Thyroid gland (tissue), 4 donors: ENCODE measurements at regions not wholly inside any gene's neighbourhood (a gene's known extent, or its start where the extent isn't known, plus 50 kb on each side); places are given as distances from the start of the nearest gene placed in this dataset.

Experiments used
- DNase-seq, 2 donors: peaks; one replicate each; pipeline ENCODE4 v3.0.0-alpha.2; 2019
- H3K27ac ChIP-seq, 3 donors: fragments of 200-600 bp; sonication (generic); 1 replicate in 2 of 3; 2 replicates in 1 of 3; pipeline ENCODE4 v1.5.1; 2016 to 2019; ENCODE audit warnings: mild to moderate bottlenecking in 1 of 3, moderate library complexity in 1 of 3
- H3K27me3 ChIP-seq: fragments of 200-600 bp; sonication (generic); one replicate; pipeline ENCODE4 v1.5.1; 2019
- H3K36me3 ChIP-seq, 2 donors: fragments of 200-600 bp; sonication (generic); one replicate each; pipeline ENCODE4 v1.5.1; 2016 to 2019
- H3K4me1 ChIP-seq, 2 donors: fragments of 200-600 bp; sonication (generic); one replicate each; pipeline ENCODE4 v1.5.1; 2017 to 2019
- H3K4me3 ChIP-seq, 3 donors: fragments of 200-600 bp; sonication (generic); replicated peaks in 1 of 3; 1 replicate in 2 of 3; 2 replicates in 1 of 3; pipeline ENCODE4 v1.5.1; 2016; ENCODE audit warnings: mild to moderate bottlenecking in 1 of 3
- H3K9me3 ChIP-seq: fragments of 200-600 bp; sonication (generic); one replicate; pipeline ENCODE4 v1.5.1; 2017
- POLR2A ChIP-seq, 2 donors: fragments of 450-650 bp; IDR thresholded peaks; one replicate each; pipeline ENCODE4 v1.6.1; 2017; ENCODE audit warnings: antibody characterized with exemption in 2 of 2, mild to moderate bottlenecking in 2 of 2, moderate library complexity in 1 of 2
- WGBS, 2 donors: methylation state at CpG; one replicate each; pipeline ENCODE4 v1.1.5; 2017; 5-methylcytosine and 5-hydroxymethylcytosine counted together
- intact Hi-C: fragments of 100-400 bp; cut with DNase I; formaldehyde crosslinking; loops from one replicate; pipeline ENCODE4 v1.15.1; 2023
- TF ChIP-seq, protein P1 (sequence below), 6 experiments: fragments of 200-600 bp in 3 of 6; fragments of 450-650 bp in 3 of 6; sonication (generic) in 3 of 6; IDR thresholded peaks; one replicate each; pipeline ENCODE4 v1.5.1; 2016 to 2019; ENCODE audit warnings: antibody characterized with exemption in 6 of 6, mild to moderate bottlenecking in 2 of 6, inconsistent platforms in 1 of 6, moderate library complexity in 1 of 6

DNA sequence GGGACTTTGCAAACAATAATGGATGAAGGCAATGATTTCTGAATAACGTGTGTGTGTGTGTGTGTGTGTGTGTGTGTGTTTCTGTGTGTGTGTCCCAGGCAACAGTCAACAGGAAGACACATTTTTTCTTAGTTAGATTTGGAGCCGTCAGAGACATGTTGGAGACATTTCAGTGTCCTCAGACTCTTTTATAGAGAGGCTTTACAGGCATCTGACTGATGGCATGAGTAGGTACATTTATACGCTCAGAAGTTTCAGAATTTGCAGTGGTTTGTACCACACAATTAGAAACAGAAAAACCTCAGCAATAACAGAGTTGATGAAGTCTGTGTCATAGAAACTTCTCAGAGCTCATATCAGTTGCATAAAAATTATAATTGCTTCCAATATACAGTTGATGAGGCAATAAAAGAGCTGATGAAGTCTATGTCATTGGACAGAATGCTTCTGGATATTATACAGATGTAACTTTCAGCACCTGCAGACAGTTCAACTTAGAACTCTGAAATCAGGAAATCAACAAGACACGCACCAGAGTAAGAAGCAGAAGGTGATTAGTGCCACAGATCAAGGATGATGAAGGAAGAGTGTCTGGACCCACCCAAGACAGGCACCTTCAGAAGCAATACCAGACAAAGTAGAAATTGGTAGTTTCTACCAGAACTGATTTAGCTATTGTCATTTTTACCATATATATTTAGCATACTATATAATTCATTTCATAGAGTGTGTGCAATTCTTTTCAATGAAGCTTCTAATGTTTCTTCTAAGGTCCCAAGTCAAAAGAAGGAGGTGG is 104.5 kb upstream of the LYZL1 start:
- WGBS, 2 donors, result 72 to 83% methylated on average over 4 of the region's 4 CpGs

DNA sequence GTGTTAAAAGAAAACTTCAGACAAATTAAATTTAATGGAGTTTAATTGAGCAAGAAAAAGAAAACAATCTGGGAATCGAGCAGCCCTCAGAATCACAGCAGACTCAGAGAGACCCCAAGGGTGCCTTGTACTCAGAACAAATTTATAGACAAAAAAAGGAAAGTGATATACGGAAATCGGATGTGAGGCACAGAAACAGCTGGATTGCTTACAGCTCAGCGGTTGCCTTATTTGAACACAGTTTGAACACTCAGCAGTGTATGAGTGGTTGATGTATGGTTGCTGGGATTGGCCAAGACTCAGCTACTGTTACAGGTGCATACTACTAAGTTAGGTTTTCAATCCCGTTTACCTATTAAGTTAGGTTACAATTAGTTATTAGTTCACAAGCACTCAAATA is 103.8 kb upstream of the LYZL1 start:
- Histone ChIP-seq H3K4me3 (no peak overlapping the region), H3K4me1 (no peaks in the 10 kb centered on the region), H3K27me3 (no peaks in the 10 kb centered on the region), H3K36me3 (no peaks in the 10 kb centered on the region), H3K27ac (no peak overlapping the region), H3K9me3 (no peaks in the 10 kb centered on the region)
- 80 to 82% methylated on average over 5 of the region's 5 CpGs for WGBS, 2 donors
- TF ChIP-seq, protein P1, sequence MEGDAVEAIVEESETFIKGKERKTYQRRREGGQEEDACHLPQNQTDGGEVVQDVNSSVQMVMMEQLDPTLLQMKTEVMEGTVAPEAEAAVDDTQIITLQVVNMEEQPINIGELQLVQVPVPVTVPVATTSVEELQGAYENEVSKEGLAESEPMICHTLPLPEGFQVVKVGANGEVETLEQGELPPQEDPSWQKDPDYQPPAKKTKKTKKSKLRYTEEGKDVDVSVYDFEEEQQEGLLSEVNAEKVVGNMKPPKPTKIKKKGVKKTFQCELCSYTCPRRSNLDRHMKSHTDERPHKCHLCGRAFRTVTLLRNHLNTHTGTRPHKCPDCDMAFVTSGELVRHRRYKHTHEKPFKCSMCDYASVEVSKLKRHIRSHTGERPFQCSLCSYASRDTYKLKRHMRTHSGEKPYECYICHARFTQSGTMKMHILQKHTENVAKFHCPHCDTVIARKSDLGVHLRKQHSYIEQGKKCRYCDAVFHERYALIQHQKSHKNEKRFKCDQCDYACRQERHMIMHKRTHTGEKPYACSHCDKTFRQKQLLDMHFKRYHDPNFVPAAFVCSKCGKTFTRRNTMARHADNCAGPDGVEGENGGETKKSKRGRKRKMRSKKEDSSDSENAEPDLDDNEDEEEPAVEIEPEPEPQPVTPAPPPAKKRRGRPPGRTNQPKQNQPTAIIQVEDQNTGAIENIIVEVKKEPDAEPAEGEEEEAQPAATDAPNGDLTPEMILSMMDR (IDR thresholded peaks at IDR 0.05), result no peak
- TF ChIP-seq POLR2A (IDR thresholded peaks at IDR 0.05), result no peak
- no peak for DNase-seq
- intact Hi-C loops, result no loop called here

More for the DNA sequence above, 104.5 kb upstream of the LYZL1 start:
- no peaks in the 10 kb centered on the region for H3K36me3 ChIP-seq
- H3K27me3 ChIP-seq, result no peaks in the 10 kb centered on the region
- DNase-seq, result no peak
- no peaks in the 10 kb centered on the region for H3K4me1 ChIP-seq
- intact Hi-C loops, result no loop called here
- no peak for TF ChIP-seq POLR2A (IDR thresholded peaks at IDR 0.05)
- H3K9me3 ChIP-seq, result no peaks in the 10 kb centered on the region
- H3K4me3 ChIP-seq, result no peak overlapping the region
- no peak overlapping the region for H3K27ac ChIP-seq

- DNase-seq, result no peak
- H3K27me3 ChIP-seq, result no peaks in the 10 kb centered on the region
- no peaks in the 10 kb centered on the region for H3K9me3 ChIP-seq
- no peaks in the 10 kb centered on the region for H3K36me3 ChIP-seq
- no peaks in the 10 kb centered on the region for H3K4me1 ChIP-seq
- intact Hi-C loops, result no loop called here
- no peak overlapping the region for H3K27ac ChIP-seq
- 82 to 93% methylated on average over 3 of the region's 3 CpGs for WGBS, 2 donors
- no peak overlapping the region for H3K4me3 ChIP-seq
- TF ChIP-seq, protein P1 (IDR thresholded peaks at IDR 0.05), result no peak
- TF ChIP-seq POLR2A (IDR thresholded peaks at IDR 0.05), result no peak
Observed at GRCh38 chr10:29186221-29186620, 102.6 kb upstream of the LYZL1 start.

- Histone ChIP-seq H3K27me3 (no peaks in the 10 kb centered on the region), H3K27ac (no peak overlapping the region), H3K4me1 (no peaks in the 10 kb centered on the region), H3K9me3 (no peaks in the 10 kb centered on the region), H3K36me3 (no peaks in the 10 kb centered on the region), H3K4me3 (no peak overlapping the region)
- peak in 1 of 2 donors; percentile 3 for DNase-seq
- 36 to 55% methylated on average over 2 of the region's 2 CpGs for WGBS, 2 donors
- intact Hi-C loops, result no loop called here
- TF ChIP-seq, protein P1 (IDR thresholded peaks at IDR 0.05), result no peak
- no peak for TF ChIP-seq POLR2A (IDR thresholded peaks at IDR 0.05)
Observed at GRCh38 chr10:29189256-29189655, 99.6 kb upstream of the LYZL1 start.

DNA sequence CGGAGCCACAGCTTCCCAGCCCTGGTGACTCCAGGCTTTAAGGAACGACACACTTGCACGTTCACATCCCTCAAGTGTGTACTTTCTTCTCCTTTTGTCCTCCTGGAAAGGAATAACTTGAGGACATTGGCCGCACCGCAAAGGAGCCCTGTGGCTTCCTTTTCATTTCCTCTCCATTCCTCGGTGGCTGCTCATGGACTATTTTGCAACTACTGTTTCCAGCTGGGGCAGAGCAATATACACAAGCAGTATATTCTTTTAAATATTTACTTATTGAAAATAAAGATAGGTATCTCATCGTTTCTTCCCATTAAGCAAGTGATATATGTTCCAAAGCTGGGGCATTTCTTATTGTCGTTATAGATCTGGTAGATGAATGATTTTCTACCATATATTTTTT is 97.2 kb upstream of the LYZL1 start:
- no peak for TF ChIP-seq POLR2A (IDR thresholded peaks at IDR 0.05)
- TF ChIP-seq, protein P1 (IDR thresholded peaks at IDR 0.05), result no peak
- H3K9me3 ChIP-seq, result no peaks in the 10 kb centered on the region
- DNase-seq, result no peak
- no peaks in the 10 kb centered on the region for H3K36me3 ChIP-seq
- H3K27me3 ChIP-seq, result no peaks in the 10 kb centered on the region
- no peak overlapping the region for H3K4me3 ChIP-seq
- H3K27ac ChIP-seq, result no peak overlapping the region
- intact Hi-C loops, result no loop called here
- WGBS, 2 donors, result 86% methylated on average over 8 of the region's 8 CpGs
- no peaks in the 10 kb centered on the region for H3K4me1 ChIP-seq
